H7 (cell line): ENCODE measurements at regions not wholly inside any gene's neighbourhood (a gene's known extent, or its start where the extent isn't known, plus 50 kb on each side); places are given as distances from the start of the nearest gene placed in this dataset.

Experiments
- DNase-seq: peaks from one replicate; pipeline ENCODE4 v3.0.0; 2012
- H3K27me3 ChIP-seq: 2 replicates; pipeline ENCODE4 v1.6.0; 2011; ENCODE audit warnings: mild to moderate bottlenecking, low read length; ENCODE audit not compliant: control insufficient read depth, insufficient read depth
- H3K36me3 ChIP-seq: replicated peaks from 2 replicates; pipeline ENCODE4 v1.5.1; 2011; ENCODE audit warnings: low read length; ENCODE audit not compliant: control insufficient read depth, insufficient read depth
- H3K4me3 ChIP-seq: 2 replicates; pipeline ENCODE4 v1.5.1; 2011; ENCODE audit warnings: low read depth, mild to moderate bottlenecking, control low read depth, low read length, moderate library complexity; ENCODE audit not compliant: insufficient read depth

- H3K27me3 ChIP-seq, result no peaks in the 10 kb centered on the region
- H3K4me3 ChIP-seq, result no peak overlapping the region
- no peak for DNase-seq
- no peaks in the 10 kb centered on the region for H3K36me3 ChIP-seq
Observed at GRCh38 chrX:122703762-122704161, 480.3 kb upstream of the GRIA3 start.

- H3K36me3 ChIP-seq, result no peaks in the 10 kb centered on the region
- DNase-seq, result peak; percentile 10
Observed at GRCh38 chrX:122739770-122740169, 444.3 kb upstream of the GRIA3 start.

GRCh38 chrX:122770581-122770980, 413.5 kb upstream of the GRIA3 start:
- H3K4me3 ChIP-seq, result no peak overlapping the region
- no peaks in the 10 kb centered on the region for H3K36me3 ChIP-seq
- DNase-seq, result no peak
- no peaks in the 10 kb centered on the region for H3K27me3 ChIP-seq

More at GRCh38 chrX:122739770-122740169, 444.3 kb upstream of the GRIA3 start:
- H3K4me3 ChIP-seq, result no peak overlapping the region
- no peaks in the 10 kb centered on the region for H3K27me3 ChIP-seq

- no peak for DNase-seq
- H3K4me3 ChIP-seq, result no peak overlapping the region
- no peaks in the 10 kb centered on the region for H3K36me3 ChIP-seq
Observed at GRCh38 chrX:122771933-122772332, 412.1 kb upstream of the GRIA3 start.

GRCh38 chrX:122777766-122778165, 406.3 kb upstream of the GRIA3 start:
- H3K4me3 ChIP-seq, result no peak overlapping the region
- no peaks in the 10 kb centered on the region for H3K27me3 ChIP-seq
- H3K36me3 ChIP-seq, result no peaks in the 10 kb centered on the region
- DNase-seq, result no peak

More at GRCh38 chrX:122771933-122772332, 412.1 kb upstream of the GRIA3 start:
- H3K27me3 ChIP-seq, result no peaks in the 10 kb centered on the region

- no peak overlapping the region for H3K4me3 ChIP-seq
- DNase-seq, result no peak
- H3K36me3 ChIP-seq, result no peaks in the 10 kb centered on the region
- H3K27me3 ChIP-seq, result no peaks in the 10 kb centered on the region
Observed at GRCh38 chrX:122783918-122784317, 400.2 kb upstream of the GRIA3 start.

GRCh38 chrX:122787231-122787630, 396.8 kb upstream of the GRIA3 start:
- Histone ChIP-seq H3K27me3 (no peaks in the 10 kb centered on the region), H3K4me3 (no peak overlapping the region), H3K36me3 (no peaks in the 10 kb centered on the region)
- DNase-seq, result no peak

- no peaks in the 10 kb centered on the region for H3K27me3 ChIP-seq
- no peak for DNase-seq
- H3K4me3 ChIP-seq, result no peak overlapping the region
- H3K36me3 ChIP-seq, result no peaks in the 10 kb centered on the region
Observed at GRCh38 chrX:122788216-122788615, 395.9 kb upstream of the GRIA3 start.

GRCh38 chrX:122790376-122791095, 393.5 kb upstream of the GRIA3 start:
- no peak for DNase-seq
- no peak overlapping the region for H3K4me3 ChIP-seq
- H3K36me3 ChIP-seq, result no peaks in the 10 kb centered on the region
- no peaks in the 10 kb centered on the region for H3K27me3 ChIP-seq

- no peak for DNase-seq
- Histone ChIP-seq H3K36me3 (no peaks in the 10 kb centered on the region), H3K4me3 (no peak overlapping the region), H3K27me3 (no peaks in the 10 kb centered on the region)
Observed at GRCh38 chrX:122813876-122814275, 370.2 kb upstream of the GRIA3 start.

GRCh38 chrX:122816288-122816687, 367.8 kb upstream of the GRIA3 start:
- no peaks in the 10 kb centered on the region for H3K27me3 ChIP-seq
- H3K36me3 ChIP-seq, result no peaks in the 10 kb centered on the region
- no peak overlapping the region for H3K4me3 ChIP-seq
- no peak for DNase-seq

GRCh38 chrX:122817321-122817955, 366.6 kb upstream of the GRIA3 start:
- no peaks in the 10 kb centered on the region for H3K36me3 ChIP-seq
- no peak overlapping the region for H3K4me3 ChIP-seq
- DNase-seq, result peak; percentile 0
- H3K27me3 ChIP-seq, result no peaks in the 10 kb centered on the region

- no peak for DNase-seq
- no peaks in the 10 kb centered on the region for H3K36me3 ChIP-seq
- H3K27me3 ChIP-seq, result no peaks in the 10 kb centered on the region
- H3K4me3 ChIP-seq, result no peak overlapping the region
Observed at GRCh38 chrX:122818068-122818467, 366.0 kb upstream of the GRIA3 start.

GRCh38 chrX:122833230-122833629, 350.8 kb upstream of the GRIA3 start:
- DNase-seq, result no peak
- H3K27me3 ChIP-seq, result no peaks in the 10 kb centered on the region
- no peaks in the 10 kb centered on the region for H3K36me3 ChIP-seq
- H3K4me3 ChIP-seq, result no peak overlapping the region

GRCh38 chrX:122835886-122836285, 348.2 kb upstream of the GRIA3 start:
- no peak for DNase-seq
- Histone ChIP-seq H3K4me3 (no peak overlapping the region), H3K27me3 (no peaks in the 10 kb centered on the region), H3K36me3 (no peaks in the 10 kb centered on the region)
